ENCODE measurements at regions not wholly inside any gene's neighbourhood (a gene's known extent, or its start where the extent isn't known, plus 50 kb on each side); places are given as distances from the start of the nearest gene placed in this dataset.

- Mint-ChIP-seq H3K4me1 (ENCODE audit: low read depth, unreplicated experiment) (peaks cover 20% of the 10 kb centered on the region), H3K27me3 (ENCODE audit: low read depth, unreplicated experiment) (no peaks in the 10 kb centered on the region), H3K36me3 (ENCODE audit: low read depth, unreplicated experiment) (no peaks in the 10 kb centered on the region), H3K27ac (ENCODE audit: unreplicated experiment) (peak overlapping the region; percentile 93), H3K9me3 (ENCODE audit: unreplicated experiment) (peaks cover 8% of the 10 kb centered on the region), H3K4me3 (ENCODE audit: unreplicated experiment) (no peak overlapping the region)
- TF ChIP-seq CTCF (IDR thresholded peaks at IDR 0.05; ENCODE audit: insufficient read depth, low read depth, low read length) (no peak), EZH2 (IDR thresholded peaks at IDR 0.05; ENCODE audit: insufficient read depth, low read length) (no peak)
- DNase-seq (ENCODE audit: low read depth) (peak; percentile 64), FAIRE-seq (peak; percentile 50)
- no peaks in the 10 kb centered on the region for H3K79me2 ChIP-seq (ENCODE audit: insufficient read depth, low read length)
- H4K20me1 ChIP-seq (ENCODE audit: insufficient read depth, low read length): no peaks in the 10 kb centered on the region
- peak overlapping the region; percentile 57 for H3K4me2 ChIP-seq (ENCODE audit: low read length)
- H3K9me3 ChIP-seq (ENCODE audit: insufficient read depth, low read depth, low read length): peaks cover 4% of the 10 kb centered on the region
- H3K36me3 ChIP-seq (ENCODE audit: insufficient read depth, low read length): no peaks in the 10 kb centered on the region
- no peak overlapping the region for H3K4me3 ChIP-seq (ENCODE audit: insufficient read depth, low read depth, low read length)
- H3K9ac ChIP-seq (ENCODE audit: low read length): no peak overlapping the region
- H3K27ac ChIP-seq (ENCODE audit: low read depth, low read length): peak overlapping the region; percentile 2
- H2AFZ ChIP-seq (ENCODE audit: low read depth, low read length): no peak overlapping the region
- peaks cover 16% of the 10 kb centered on the region for H3K4me1 ChIP-seq (ENCODE audit: insufficient read depth, low read length)
- no peaks in the 10 kb centered on the region for H3K27me3 ChIP-seq (ENCODE audit: insufficient read depth, low read length)
These were observed 341.9 kb downstream of the GPM6A start for GRCh38 chr4:175470131-175470530.

DNA sequence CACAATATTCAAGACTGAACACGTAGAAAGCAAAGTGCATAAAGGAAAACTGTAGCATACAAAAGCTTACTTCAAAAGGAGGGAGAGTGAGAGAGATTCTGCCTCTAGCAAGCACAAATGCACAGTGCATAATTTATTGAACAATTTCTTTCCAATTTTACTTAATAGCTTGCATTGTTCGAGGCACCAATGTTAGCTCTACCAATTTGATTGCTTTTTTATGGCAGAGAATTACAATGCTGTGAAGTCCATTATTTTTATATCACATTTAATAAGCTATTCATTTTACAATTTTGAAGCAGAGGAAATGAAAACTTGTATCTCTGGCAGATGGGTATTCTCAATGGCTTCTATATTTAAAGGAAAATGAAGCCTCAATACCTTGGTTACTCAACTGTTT, 331.7 kb downstream of the GPM6A start:
- Mint-ChIP-seq H3K4me3 (ENCODE audit: unreplicated experiment) (no peak overlapping the region), H3K4me1 (ENCODE audit: low read depth, unreplicated experiment) (no peaks in the 10 kb centered on the region), H3K9me3 (ENCODE audit: unreplicated experiment) (no peaks in the 10 kb centered on the region), H3K36me3 (ENCODE audit: low read depth, unreplicated experiment) (no peaks in the 10 kb centered on the region), H3K27me3 (ENCODE audit: low read depth, unreplicated experiment) (no peaks in the 10 kb centered on the region), H3K27ac (ENCODE audit: unreplicated experiment) (no peak overlapping the region)
- DNase-seq (ENCODE audit: low read depth) (no peak), FAIRE-seq (no peak)
- Histone ChIP-seq H3K4me3 (ENCODE audit: insufficient read depth, low read depth, low read length) (no peak overlapping the region), H3K9me3 (ENCODE audit: insufficient read depth, low read depth, low read length) (no peaks in the 10 kb centered on the region), H3K36me3 (ENCODE audit: insufficient read depth, low read length) (no peaks in the 10 kb centered on the region), H3K4me2 (ENCODE audit: low read length) (no peak overlapping the region), H3K27me3 (ENCODE audit: insufficient read depth, low read length) (no peaks in the 10 kb centered on the region), H3K9ac (ENCODE audit: low read length) (no peak overlapping the region), H4K20me1 (ENCODE audit: insufficient read depth, low read length) (no peaks in the 10 kb centered on the region), H2AFZ (ENCODE audit: low read depth, low read length) (no peak overlapping the region), H3K27ac (ENCODE audit: low read depth, low read length) (no peak overlapping the region), H3K79me2 (ENCODE audit: insufficient read depth, low read length) (no peaks in the 10 kb centered on the region), H3K4me1 (ENCODE audit: insufficient read depth, low read length) (no peaks in the 10 kb centered on the region)
- TF ChIP-seq CTCF (IDR thresholded peaks at IDR 0.05; ENCODE audit: insufficient read depth, low read depth, low read length): no peak
- TF ChIP-seq EZH2 (IDR thresholded peaks at IDR 0.05; ENCODE audit: insufficient read depth, low read length): no peak

DNA sequence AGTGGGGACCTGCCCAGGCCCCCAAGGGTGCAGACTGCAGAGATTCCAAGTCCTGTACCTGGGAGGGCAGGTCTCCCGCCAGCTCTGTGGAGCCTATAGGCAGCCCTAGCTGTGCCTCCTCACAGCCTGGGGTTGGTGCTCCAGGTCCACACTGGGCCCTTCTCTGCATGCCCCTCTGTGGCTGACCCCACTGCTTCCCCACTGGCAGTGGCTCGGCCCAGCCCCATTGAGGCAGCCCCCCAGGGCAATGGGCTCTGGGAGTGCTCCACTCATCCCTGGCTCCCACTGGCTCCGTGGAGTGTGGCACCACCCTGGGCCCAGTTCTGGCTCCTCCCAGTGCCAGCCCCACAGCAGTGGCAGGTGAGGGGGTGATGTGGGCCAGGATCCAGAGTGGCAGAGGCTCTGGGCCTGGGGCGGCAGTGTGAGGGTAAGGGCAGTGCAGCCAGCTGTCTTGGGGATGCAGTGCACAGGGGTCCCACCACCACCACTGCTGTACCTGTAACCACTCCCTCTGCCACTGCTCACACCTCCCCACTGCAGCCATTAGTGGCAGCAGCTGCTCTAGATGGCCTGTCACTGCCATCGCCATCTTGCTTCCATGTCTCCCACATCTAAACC, 312.2 kb downstream of the GPM6A start:
- Histone ChIP-seq H3K27ac (ENCODE audit: low read depth, low read length) (no peak overlapping the region), H3K36me3 (ENCODE audit: insufficient read depth, low read length) (no peaks in the 10 kb centered on the region), H3K27me3 (ENCODE audit: insufficient read depth, low read length) (no peaks in the 10 kb centered on the region), H3K9ac (ENCODE audit: low read length) (no peak overlapping the region), H4K20me1 (ENCODE audit: insufficient read depth, low read length) (no peaks in the 10 kb centered on the region), H3K9me3 (ENCODE audit: insufficient read depth, low read depth, low read length) (peaks cover 9% of the 10 kb centered on the region), H3K4me3 (ENCODE audit: insufficient read depth, low read depth, low read length) (no peak overlapping the region), H3K4me2 (ENCODE audit: low read length) (no peak overlapping the region), H3K79me2 (ENCODE audit: insufficient read depth, low read length) (no peaks in the 10 kb centered on the region), H3K4me1 (ENCODE audit: insufficient read depth, low read length) (no peaks in the 10 kb centered on the region), H2AFZ (ENCODE audit: low read depth, low read length) (no peak overlapping the region)
- H3K36me3 Mint-ChIP-seq (ENCODE audit: low read depth, unreplicated experiment): no peaks in the 10 kb centered on the region
- no peak overlapping the region for H3K27ac Mint-ChIP-seq (ENCODE audit: unreplicated experiment)
- FAIRE-seq (no peak), DNase-seq (ENCODE audit: low read depth) (no peak)
- peaks cover 4% of the 10 kb centered on the region for H3K4me1 Mint-ChIP-seq (ENCODE audit: low read depth, unreplicated experiment)
- peaks cover 3% of the 10 kb centered on the region for H3K9me3 Mint-ChIP-seq (ENCODE audit: unreplicated experiment)
- no peak for TF ChIP-seq CTCF (IDR thresholded peaks at IDR 0.05; ENCODE audit: insufficient read depth, low read depth, low read length)
- no peak for TF ChIP-seq EZH2 (IDR thresholded peaks at IDR 0.05; ENCODE audit: insufficient read depth, low read length)
- no peaks in the 10 kb centered on the region for H3K27me3 Mint-ChIP-seq (ENCODE audit: low read depth, unreplicated experiment)
- no peak overlapping the region for H3K4me3 Mint-ChIP-seq (ENCODE audit: unreplicated experiment)
